Activated T-cell treated with anti-CD3 and anti-CD28 coated beads, Interleukin-2, amount 50 U/mL, for 1 hour (primary cell): ENCODE measurements at regions not wholly inside any gene's neighbourhood (a gene's known extent, or its start where the extent isn't known, plus 50 kb on each side); places are given as distances from the start of the nearest gene placed in this dataset.

ENCODE experiments used
- DNase-seq: peaks from one replicate; pipeline ENCODE4 v3.0.0-alpha.2; 2020

DNA sequence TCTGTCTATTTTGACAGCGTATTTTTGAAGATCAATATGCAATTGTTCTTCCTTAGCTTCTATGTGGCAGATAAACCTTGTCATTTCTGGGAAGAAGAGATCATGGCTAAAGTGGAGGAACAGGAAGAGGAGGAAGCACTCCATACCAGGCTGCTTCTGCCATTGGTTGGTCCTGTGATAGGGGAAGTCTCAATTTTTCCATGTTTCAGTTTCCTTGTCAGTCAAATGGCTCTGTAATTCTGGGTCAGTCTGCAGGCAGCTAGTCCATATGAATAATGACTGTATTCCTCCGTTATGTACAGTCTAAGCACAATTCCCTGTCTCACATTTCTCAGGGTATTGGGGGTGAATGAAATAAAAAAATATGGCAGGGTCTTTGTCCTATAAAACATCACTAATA, 277.6 kb upstream of the CXCR4 start:
- no peak for DNase-seq

DNA sequence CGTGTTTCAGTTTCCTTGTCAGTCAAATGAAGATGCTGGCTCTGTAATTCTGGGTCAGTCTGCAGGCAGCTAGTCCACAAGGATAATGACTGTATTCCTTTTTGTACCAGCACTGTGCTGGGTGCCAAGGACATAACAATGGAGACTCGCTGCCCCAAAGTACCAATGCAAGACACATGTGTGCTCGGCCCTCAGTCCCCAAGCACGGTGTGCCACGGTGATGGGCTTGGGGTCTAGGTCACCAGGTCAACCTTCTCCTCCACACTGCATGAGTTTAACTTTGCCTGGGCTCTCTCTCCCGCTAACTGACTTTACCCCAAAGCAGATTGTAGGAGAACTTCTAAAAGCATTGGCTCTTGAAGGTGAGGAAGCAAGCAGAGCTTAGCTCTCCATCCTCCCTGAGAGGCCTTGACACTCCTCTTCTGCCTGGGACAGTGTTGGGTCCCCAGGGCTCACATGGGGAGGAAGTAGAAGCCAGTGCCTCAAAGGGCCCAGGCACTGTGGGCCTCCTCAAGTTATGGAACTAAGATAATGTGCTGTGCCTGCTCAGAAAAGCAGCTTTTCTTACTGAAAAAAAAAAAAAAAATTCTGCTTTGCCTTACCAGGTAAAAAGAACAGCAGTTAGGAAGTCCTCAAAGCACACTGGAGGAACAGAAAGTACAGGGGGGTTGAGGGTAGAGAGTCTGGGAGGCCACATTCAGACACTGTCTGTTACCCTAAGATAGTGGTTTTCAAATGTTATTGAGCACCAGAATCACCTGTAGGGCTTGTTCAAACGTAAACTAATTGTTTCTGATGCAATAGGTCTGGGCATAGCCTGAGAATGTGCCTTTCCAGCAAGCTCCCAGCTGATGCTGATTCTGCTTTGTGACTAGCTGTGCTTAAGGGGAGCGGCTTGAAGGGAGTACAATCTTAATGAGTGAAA, 276.4 kb upstream of the CXCR4 start:
- no peak for DNase-seq

DNA sequence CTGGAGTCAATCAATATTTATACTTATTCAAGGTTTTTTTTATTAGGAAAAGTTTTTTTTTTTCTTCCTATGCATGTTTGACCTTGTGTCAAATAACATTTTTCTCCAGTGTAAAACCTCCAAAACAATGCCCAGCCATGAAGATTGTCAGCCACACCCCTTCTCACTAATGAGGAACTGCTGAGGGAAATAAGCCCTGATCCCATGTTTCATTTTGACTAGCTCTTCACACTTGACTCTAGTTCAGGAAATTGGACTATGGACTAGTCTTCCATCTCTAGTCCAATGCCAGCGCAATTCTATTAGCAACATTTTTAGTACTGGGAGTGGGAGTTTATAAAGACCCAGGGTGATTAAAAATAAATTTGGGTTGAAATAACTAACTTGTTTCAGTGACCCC, 275.6 kb upstream of the CXCR4 start:
- DNase-seq: no peak

DNA sequence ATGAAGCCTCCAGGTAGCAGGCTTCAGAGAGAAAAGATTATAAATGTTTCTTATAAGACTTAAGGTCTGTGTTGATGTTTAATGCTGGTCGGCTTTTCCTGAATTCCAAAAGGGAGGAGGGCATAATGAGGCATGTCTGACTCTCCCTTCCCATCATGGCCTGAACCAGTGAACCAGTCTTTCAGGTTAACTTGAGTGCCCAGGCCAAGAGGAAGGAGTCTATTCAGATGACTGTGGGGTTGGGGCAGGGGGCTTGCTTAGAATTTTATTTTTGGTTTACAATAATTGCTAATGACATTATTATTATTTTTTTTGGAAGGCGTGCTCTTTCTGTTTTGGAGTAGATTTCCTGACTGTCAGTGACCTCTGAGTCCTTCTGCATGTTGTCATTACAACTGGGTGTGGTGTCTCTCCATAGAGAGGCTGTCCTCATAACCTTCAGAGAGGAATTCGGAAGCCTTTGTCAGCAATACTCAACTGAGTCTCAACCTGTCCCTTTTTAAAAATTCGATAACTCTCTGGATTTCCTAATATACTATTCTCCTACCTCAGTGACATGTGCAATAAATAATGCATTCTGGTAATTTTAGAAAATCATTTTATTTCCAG, 275.1 kb upstream of the CXCR4 start:
- no peak for DNase-seq

DNA sequence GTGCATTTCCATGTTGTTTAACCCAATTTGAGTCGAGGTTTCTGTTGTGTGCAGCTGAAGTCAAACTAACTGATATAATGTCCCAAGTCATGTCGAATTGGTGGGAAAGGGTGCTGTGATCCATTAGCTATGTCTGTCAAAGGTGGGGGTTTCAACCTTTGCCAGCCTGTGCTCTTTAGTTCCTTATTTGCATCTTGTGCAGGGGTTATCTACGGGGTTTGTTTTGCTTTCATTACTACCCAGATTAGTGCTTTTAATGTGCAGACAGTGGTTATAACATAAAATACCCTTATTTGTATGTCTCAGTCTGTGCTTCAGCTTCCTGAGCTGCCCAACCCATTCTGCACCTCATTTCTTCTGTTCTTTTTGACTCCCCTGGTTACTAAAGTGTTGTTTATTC, 271.9 kb upstream of the CXCR4 start:
- DNase-seq: no peak

DNA sequence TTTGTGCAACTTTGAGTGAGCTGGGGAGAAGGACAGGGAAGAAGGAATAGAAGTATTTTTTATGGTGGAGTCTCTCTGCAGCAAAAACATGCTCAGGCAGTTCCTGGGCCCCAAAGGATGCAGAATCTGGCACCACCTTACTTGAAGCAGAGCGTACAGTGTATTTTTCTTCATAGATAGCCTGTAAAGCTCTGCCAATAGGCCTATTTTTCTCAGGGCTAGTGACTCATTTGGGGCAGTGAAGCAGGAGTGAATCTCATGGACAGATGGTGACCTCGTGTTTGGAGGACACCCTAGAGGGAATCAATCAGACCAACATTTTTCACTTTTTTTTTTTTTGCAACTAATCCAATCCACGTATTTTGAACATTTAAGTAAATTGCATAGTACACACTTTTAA, 268.1 kb upstream of the CXCR4 start:
- no peak for DNase-seq

DNA sequence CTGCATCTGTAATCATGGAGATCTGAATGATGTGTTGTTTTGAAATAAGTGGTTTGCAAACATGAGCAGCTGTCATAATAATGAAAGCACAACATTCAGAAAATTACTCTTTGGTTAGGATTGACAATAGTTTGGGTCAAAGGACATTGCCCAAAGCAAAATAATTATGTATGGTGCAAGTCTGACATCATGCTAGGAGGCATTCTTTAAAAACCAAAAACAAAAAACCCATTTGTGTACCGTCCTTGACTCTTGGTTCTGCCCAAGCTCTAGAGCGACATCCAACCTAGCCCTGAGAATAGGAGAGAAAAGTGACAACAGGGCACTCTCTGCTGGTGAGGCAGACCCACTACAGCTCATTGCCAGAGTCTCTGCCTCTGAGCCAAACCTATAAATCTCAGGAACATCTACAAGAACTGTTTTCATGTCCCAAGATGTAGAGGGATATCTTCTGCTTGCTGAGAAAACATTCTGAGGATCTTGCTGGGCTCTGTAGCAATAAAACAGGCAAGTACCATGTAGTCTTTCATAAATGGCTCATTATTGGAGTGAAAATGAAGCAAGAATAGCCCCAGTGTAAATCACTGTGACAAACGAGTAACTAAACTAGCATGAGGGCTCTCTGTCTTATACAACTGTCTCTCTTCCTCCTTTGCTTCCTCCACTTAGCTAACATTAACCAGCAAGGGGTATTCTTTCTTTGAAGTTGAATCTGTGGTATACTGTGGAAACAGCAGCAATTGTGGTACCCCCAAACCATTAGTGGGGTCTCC, 266.8 kb upstream of the CXCR4 start:
- DNase-seq: peak; percentile 49

DNA sequence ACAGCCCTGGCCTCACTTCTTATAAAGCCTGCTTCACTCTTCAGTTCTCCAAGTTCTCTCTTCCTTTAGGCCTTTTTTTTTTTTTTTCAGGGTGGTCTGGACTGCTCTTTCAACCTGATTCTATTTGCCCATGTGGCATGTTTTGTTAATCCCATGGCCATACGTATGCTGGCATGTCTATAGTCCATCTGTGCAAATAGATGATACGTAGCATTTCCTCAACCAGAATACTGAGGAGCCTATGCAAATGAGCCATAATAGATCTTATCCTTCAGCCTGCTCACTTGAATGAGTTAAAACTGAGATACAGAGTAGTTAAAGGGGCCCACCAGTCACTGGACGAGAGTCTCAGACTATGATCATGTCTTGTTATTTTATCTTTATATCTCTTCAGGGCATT, 265.2 kb upstream of the CXCR4 start:
- no peak for DNase-seq

DNA sequence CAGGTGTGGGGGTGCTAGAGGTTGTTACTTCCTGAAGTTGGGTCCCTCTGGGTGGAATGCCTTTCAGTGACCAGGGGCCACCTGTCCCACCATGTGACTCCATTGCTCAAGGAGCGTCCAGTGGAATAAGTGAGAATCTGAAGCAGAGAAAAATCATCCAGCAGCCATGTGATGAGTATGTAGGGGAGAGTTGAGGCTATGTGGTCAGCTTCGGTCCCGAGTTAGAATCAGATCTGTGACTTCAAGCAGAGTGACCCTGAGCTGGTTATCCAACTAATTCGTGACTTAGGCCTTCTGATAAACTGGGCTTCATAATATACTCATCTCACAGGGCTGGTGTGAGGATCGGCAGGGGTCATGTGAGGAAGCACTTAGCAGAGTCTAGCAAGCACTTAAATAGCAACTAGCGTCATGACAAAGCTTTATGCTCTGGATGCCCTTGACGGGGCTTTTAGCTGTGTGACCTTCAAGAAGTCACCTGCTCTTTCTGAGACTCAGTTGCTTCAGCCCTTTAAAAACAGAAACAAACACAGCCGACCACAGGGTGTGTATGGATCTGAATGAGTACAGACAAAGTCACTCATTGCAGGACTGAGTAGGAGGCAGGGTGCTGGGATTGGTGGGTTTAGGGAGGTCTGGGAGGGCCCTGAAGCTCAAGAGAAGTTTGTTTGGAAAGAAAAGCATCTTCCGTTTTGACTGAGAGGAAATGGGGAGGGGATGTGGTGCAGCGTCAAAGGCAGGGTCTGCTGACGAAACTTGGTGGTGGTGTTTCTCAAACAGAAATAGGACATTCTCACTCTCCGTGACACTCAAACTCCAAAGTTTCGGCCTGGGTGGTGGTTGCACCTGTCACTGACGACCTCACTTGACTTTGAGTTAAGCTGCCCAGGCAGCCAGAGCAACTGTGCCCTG, 264.0 kb upstream of the CXCR4 start:
- peak; percentile 66 for DNase-seq

DNA sequence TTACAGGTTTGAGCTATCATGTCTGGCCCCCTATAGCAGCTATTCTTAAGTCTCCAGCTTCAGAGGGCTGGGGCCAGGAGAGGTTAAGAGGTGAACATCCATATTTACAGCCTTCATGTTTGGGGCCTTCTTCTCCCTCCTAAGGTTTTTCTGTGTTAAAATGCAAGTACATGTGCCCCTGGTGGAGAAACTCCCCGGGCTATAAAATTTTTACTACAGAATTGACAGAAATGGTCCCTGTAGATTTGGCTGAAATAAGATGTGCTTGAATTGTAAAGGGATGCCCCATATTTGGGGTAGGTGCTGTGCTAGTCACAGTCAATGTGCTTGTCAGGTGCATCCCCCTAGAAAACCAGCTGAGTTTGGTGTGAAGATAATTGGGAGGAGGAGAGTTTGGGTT, 263.3 kb upstream of the CXCR4 start:
- no peak for DNase-seq

DNA sequence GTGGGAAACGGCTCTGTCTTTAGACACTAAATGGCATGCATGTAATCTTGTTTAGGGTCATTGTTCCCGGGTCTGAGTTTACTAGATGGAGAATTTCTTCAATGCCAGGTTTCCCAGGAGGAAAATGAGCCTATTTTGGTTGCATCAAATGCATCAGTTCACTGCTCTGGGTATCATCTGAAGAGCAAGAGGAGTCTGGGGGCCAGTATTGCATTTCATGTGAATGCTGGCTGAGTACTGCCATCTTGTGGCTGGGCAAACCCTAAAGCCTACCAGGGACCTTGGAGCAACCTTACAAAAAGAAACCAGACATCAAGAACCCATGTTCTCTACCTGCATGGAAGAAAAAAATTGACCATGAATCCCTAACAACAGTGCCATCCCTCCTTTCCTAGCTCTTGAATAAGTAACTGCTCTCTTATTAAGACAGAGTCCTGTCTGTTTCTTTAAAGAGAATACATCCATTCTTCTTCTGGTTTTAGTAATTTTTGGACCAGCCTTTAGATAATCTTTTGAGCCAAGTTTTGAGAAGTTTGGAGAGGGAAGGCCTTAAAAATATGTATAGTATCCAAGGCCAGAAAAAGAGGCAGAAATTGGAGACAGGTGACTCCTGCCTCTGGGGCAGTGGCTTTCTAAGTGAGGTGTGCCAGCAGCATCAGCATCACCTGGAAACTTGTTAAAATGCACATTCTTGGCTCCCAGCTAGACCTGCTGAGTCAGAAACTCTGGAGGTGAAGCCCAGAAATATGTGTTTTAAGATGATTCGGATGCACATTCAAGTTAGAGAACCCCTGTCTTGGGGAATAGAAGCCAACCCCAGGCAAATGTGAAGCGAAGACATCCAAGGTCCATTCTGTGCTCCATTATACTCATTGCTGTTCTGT, 261.0 kb upstream of the CXCR4 start:
- peak; percentile 77 for DNase-seq

DNA sequence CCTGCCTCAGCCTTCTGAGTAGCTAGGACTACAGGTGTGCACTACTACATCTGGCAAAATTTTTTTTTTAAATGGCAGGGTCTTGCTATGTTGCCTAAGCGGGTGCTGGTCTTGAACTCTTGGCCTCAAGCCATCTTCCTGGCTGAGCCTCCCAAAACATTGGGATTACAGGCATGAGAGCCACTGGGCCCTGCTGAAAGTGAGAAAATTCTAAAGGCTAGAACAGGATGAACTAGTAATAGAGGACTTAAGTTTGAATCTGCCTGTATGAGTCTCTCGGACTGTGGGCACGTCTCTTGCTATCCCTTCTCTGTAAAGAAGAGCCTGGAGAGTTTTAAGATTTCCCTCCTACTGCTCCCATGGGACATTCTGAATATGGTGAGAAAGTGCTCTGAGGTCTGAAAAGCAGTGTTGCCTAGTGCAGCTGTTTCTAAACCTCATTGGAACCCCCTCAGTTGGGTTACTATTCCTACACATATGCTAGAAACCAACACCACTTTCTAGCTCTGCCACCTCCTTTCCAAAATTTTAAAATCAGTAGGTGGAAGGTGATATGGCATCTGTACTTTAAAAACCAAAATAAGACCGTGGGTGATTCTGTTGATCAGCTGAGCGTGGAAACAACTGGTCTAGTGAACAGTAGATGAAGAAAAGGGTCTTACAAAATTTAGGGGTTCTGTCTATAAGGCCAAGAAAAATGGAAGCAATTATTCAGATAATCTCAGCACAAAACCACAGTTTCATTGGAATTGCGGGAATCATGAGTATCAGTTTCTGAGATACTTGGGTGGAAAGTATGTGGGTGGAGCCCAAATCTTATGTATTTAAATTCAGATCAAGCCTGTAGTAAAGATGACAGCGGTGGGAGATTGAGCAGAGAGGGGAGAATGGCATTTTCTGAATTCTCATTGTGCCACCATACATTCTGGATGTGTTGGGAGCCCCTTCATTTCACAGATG, 259.8 kb upstream of the CXCR4 start:
- DNase-seq: no peak

DNA sequence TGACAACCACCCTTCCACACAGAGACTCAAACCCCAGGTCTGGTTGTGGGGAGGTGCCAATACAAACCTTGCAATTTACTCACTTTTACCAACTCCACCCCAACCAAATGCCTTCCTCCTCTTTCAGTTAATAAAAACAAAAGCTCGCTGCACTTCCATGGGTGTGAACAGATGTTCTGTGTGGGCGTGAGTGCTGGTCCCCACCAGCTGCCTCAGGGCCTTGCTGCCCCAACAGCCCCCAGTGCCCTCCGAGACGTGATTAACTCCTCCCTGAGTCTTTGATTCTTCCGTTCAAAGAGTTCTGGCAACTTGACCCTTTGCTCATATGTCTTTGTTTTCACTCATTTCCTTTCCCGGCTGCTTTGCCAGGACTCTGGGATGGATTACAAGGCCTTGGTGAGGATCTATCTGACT, 258.9 kb upstream of the CXCR4 start:
- no peak for DNase-seq

DNA sequence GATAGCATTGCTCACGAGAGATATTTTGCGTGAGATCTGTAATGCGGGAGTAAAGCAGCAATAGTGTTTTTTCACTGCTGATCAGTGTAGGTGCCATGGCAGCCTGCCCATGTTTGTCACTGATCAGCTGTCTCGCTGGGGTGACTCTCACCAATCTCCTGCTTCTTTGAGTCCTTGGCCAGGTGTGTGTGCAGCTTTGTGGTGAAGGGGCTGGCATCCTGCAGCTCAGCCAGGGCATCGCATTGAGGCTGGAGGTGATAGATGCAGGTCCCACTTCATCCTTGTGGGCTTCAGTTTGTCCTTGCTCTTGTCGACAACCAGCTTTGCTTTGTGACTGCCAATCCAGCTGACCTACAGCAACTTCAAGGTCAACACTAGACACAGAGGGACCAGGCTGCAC, 258.3 kb upstream of the CXCR4 start:
- no peak for DNase-seq

DNA sequence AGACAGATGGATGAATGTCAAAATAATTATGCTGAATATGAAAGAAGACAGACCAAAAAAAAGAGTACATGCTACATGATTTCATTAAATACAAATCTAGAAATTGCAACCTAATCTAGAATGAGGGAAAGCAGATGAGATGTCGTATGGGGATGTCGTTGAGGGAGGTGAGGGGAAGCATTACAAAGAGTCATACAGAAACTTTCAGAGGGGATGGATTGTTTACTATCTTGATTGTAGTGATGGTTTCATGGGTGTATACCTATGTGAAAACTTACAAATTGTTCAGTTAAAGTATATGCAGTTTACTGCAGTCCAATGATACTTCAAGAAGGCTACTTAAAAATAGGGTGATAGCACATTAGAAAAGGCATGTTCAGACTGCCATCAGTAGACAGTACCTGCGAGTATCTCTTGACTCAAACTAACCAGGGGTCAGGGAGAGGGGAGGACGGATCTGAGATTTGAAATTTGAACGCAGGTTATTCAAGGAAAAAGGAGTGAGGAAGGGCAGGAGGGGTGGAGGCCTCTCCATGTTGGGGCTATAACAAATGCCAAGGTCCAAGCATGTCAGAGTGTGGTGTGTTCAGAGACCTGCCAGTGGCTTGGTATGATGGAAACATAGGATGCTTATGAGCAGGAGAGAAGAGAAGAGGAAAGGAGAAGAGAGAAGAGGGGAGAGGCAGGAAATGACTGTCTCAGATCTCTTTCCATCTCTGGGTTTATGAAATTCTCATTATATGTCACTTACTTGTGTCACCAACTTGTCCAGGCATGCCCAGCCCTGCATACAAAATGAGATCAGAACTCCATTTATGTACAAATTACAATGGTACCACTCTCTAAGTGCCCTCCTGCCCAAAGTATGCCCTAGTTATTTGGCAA, 257.3 kb upstream of the CXCR4 start:
- DNase-seq: no peak

DNA sequence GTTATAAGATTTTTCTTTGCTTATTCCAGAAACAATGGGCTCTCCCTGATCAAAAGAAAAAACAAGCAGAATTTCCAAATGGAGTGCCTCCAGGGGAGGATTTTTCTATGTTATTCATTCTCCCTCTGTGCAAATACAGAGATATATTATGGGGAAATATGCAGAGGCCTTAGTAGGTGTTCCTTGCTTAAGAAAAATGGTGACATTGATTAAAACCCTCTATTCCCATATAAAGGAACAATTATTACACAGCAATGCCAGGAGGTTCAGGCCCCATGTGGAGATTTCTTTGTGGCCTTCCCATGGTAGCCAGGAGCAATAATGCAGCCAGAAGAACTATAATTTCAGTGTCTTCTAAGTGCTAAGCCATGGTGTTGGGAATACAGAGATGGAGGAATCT, 255.9 kb upstream of the CXCR4 start:
- DNase-seq: no peak

DNA sequence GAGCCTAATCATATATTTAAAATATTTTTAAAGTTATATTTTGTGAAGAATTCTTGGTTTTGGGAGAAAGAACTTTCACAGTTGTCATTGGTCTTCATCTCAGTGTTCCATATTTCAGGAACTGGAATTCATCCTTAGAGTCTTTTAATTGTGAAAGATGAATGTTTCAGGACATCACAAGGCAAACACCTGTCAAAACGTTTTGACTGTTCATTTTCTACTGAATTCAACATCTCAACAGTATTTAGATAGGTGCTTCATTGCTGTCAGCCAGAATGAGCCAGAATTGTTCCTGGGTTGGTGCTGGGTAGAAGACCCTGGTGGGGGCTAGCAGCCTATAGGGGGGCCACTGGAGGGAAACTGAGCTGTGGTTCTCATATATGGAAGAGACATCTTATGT, 255.1 kb upstream of the CXCR4 start:
- no peak for DNase-seq

DNA sequence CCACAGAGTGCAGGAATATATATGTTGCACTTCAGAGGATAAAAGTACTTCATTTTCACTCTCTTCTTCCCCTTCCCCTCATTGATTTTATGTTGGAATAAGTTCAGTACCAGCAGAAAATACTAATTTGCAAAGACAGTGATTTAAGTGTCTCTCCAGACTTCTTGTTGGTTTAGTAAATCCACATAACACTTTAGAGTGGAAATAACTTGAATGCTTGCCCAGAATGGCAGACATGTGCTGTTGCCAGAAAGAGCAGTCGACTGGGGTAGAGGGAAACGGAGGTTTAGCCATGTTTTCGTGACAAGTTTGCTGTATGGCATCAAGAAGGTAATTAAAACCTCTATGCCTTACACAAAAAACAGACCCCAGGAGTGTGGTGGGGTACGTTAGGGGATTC, 246.0 kb upstream of the CXCR4 start:
- DNase-seq: no peak

DNA sequence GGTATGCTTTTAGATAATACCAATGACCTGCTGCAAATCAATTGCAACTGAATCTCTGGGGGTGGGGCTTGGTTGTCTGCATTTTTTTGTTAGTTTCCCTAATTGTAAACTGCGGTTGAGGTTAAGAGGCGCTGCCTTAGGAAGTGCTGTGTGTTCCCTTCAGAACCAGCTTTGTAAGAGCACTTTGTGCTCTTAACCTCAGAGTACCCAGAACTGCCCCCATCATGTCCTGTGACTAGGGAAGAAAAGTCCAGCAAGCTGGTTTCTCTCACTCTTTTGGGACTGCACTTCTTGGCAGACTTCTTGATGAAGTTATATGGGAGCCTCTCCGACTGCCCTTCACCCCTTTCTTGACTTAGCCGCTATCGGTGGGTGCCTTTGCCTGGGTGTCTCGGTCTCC, 245.5 kb upstream of the CXCR4 start:
- no peak for DNase-seq
